WTC11 (cell line): ENCODE measurements at regions not wholly inside any gene's neighbourhood (a gene's known extent, or its start where the extent isn't known, plus 50 kb on each side); places are given as distances from the start of the nearest gene placed in this dataset.

ENCODE experiments used
- ATAC-seq: fragments of 200-7000 bp; cut with Tn5 transposase; 2 replicates; pipeline ENCODE4 v1.10.0; 2021; ENCODE audit warnings: mild to moderate bottlenecking, moderate library complexity
- CTCF ChIA-PET: fragments of 300-600 bp; sonication (Branson Sonifier 250); formaldehyde crosslinking; loops from one replicate; lab custom pipeline; 2021; ENCODE audit warnings: antibody characterized with exemption; lab: Charles Lee
- POLR2A ChIA-PET: fragments of 350-600 bp; sonication (Branson Sonifier 250); formaldehyde crosslinking; loops from one replicate; lab custom pipeline; 2021; ENCODE audit warnings: antibody characterized with exemption; lab: Charles Lee
- DNase-seq: peaks from one replicate; pipeline ENCODE4 v3.0.0; 2021; ENCODE audit warnings: low spot score
- H3K27ac Mint-ChIP-seq: 2 replicates; pipeline ENCODE4 v1.8.0; 2021; ENCODE audit warnings: mixed read lengths
- H3K27me3 Mint-ChIP-seq: 2 replicates; pipeline ENCODE4 v1.8.0; 2021; ENCODE audit warnings: low read depth, mild to moderate bottlenecking, moderate library complexity, mixed read lengths
- H3K36me3 Mint-ChIP-seq: 2 replicates; pipeline ENCODE4 v1.8.0; 2021; ENCODE audit warnings: mixed read lengths
- H3K4me1 Mint-ChIP-seq: 2 replicates; pipeline ENCODE4 v1.8.0; 2022; ENCODE audit warnings: mixed read lengths
- H3K4me3 Mint-ChIP-seq: 2 replicates; pipeline ENCODE4 v1.8.0; 2021; ENCODE audit warnings: mild to moderate bottlenecking, moderate library complexity, mixed read lengths
- H3K9me3 Mint-ChIP-seq: 2 replicates; pipeline ENCODE4 v1.8.0; 2021; ENCODE audit warnings: mixed read lengths
- ATF1 ChIP-seq: sonication (generic); formaldehyde crosslinking; IDR thresholded peaks from 2 replicates; pipeline ENCODE4 v1.8.1; 2023; ENCODE audit warnings: mild to moderate bottlenecking, moderate library complexity, missing genetic modification reagents
- ATF2 ChIP-seq: sonication (generic); formaldehyde crosslinking; IDR thresholded peaks from 2 replicates; pipeline ENCODE4 v1.8.1; 2022; ENCODE audit warnings: low read depth, missing genetic modification reagents, borderline replicate concordance
- ATF6 ChIP-seq: sonication (generic); formaldehyde crosslinking; IDR thresholded peaks from 2 replicates; pipeline ENCODE4 v1.8.1; 2023; ENCODE audit warnings: mild to moderate bottlenecking, missing genetic modification reagents
- CBFB ChIP-seq: sonication (generic); formaldehyde crosslinking; IDR thresholded peaks from 2 replicates; pipeline ENCODE4 v1.8.1; 2022; ENCODE audit warnings: mild to moderate bottlenecking, low read depth, missing genetic modification reagents
- CREB1 ChIP-seq: sonication (generic); formaldehyde crosslinking; IDR thresholded peaks from 2 replicates; pipeline ENCODE4 v1.8.0; 2023; ENCODE audit warnings: mild to moderate bottlenecking, missing genetic modification reagents
- ELF4 ChIP-seq: sonication (generic); formaldehyde crosslinking; IDR thresholded peaks from 2 replicates; pipeline ENCODE4 v1.8.1; 2022; ENCODE audit warnings: low read depth, mild to moderate bottlenecking, moderate library complexity, missing genetic modification reagents
- EMX1 ChIP-seq: fragments of 250-450 bp; sonication (Bioruptor Pico); IDR thresholded peaks from 2 replicates; pipeline ENCODE4 v1.8.0; 2021; ENCODE audit warnings: mild to moderate bottlenecking
- ETV6 ChIP-seq: sonication (generic); formaldehyde crosslinking; IDR thresholded peaks from 2 replicates; pipeline ENCODE4 v1.8.1; 2022; ENCODE audit warnings: mild to moderate bottlenecking, missing genetic modification reagents
- FOXP1 ChIP-seq: sonication (generic); formaldehyde crosslinking; IDR thresholded peaks from 2 replicates; pipeline ENCODE4 v1.8.0; 2022; ENCODE audit warnings: missing genetic modification reagents, mild to moderate bottlenecking, moderate library complexity, borderline replicate concordance
- GTF2I ChIP-seq: fragments of 250-450 bp; sonication (Bioruptor Pico); conservative IDR thresholded peaks from 2 replicates; pipeline ENCODE4 v1.4.0; 2021; ENCODE audit warnings: mild to moderate bottlenecking
- JAZF1 ChIP-seq: fragments of 250-450 bp; sonication (Bioruptor Pico); IDR thresholded peaks from 2 replicates; pipeline ENCODE4 v1.9.0; 2021; ENCODE audit warnings: moderate library complexity, mild to moderate bottlenecking, inconsistent platforms
- NR3C1 ChIP-seq: sonication (generic); formaldehyde crosslinking; conservative IDR thresholded peaks from 2 replicates; pipeline ENCODE4 v1.8.1; 2023; ENCODE audit warnings: low read depth, mild to moderate bottlenecking, missing genetic modification reagents
- PRRX2 ChIP-seq: fragments of 250-450 bp; sonication (Bioruptor Pico); IDR thresholded peaks from 2 replicates; pipeline ENCODE4 v1.8.0; 2021; ENCODE audit warnings: mild to moderate bottlenecking
- RELA ChIP-seq: sonication (generic); formaldehyde crosslinking; IDR thresholded peaks from 2 replicates; pipeline ENCODE4 v1.8.1; 2022; ENCODE audit warnings: missing genetic modification reagents, mild to moderate bottlenecking, borderline replicate concordance
- TCF7 ChIP-seq: sonication (generic); formaldehyde crosslinking; IDR thresholded peaks from 2 replicates; pipeline ENCODE4 v1.8.0; 2022; ENCODE audit warnings: mild to moderate bottlenecking, low read depth, missing genetic modification reagents, moderate library complexity
- TP53 ChIP-seq: sonication (generic); formaldehyde crosslinking; IDR thresholded peaks from 2 replicates; pipeline ENCODE4 v1.8.1; 2023; ENCODE audit warnings: mild to moderate bottlenecking, missing genetic modification reagents
- USF1 ChIP-seq: sonication (generic); formaldehyde crosslinking; IDR thresholded peaks from 2 replicates; pipeline ENCODE4 v1.8.0; 2022; ENCODE audit warnings: mild to moderate bottlenecking, missing genetic modification reagents
- ZNF219 ChIP-seq: sonication (generic); formaldehyde crosslinking; IDR thresholded peaks from 2 replicates; pipeline ENCODE4 v1.8.0; 2023; ENCODE audit warnings: missing genetic modification reagents, mild to moderate bottlenecking, borderline replicate concordance
- ZNF263 ChIP-seq: sonication (generic); formaldehyde crosslinking; IDR thresholded peaks from 2 replicates; pipeline ENCODE4 v1.8.1; 2022; ENCODE audit warnings: low read depth, mild to moderate bottlenecking, moderate library complexity, missing genetic modification reagents
- ZNF416 ChIP-seq: fragments of 250-450 bp; sonication (Bioruptor Pico); IDR thresholded peaks from 2 replicates; pipeline ENCODE4 v1.9.0; 2021; ENCODE audit warnings: mild to moderate bottlenecking, inconsistent platforms
- TF ChIP-seq, protein P1 (sequence below): sonication (generic); formaldehyde crosslinking; IDR thresholded peaks from 2 replicates; pipeline ENCODE4 v1.8.0; 2023; ENCODE audit warnings: missing genetic modification reagents, mild to moderate bottlenecking, borderline replicate concordance
- TF ChIP-seq, protein P2 (sequence below): sonication (generic); formaldehyde crosslinking; IDR thresholded peaks from 2 replicates; pipeline ENCODE4 v1.8.1; 2023; ENCODE audit warnings: mild to moderate bottlenecking, missing genetic modification reagents, moderate library complexity
- TF ChIP-seq, protein P3 (sequence below): sonication (generic); formaldehyde crosslinking; IDR thresholded peaks from 2 replicates; pipeline ENCODE4 v1.8.1; 2022; ENCODE audit warnings: mild to moderate bottlenecking, missing genetic modification reagents, moderate library complexity, borderline replicate concordance

DNA sequence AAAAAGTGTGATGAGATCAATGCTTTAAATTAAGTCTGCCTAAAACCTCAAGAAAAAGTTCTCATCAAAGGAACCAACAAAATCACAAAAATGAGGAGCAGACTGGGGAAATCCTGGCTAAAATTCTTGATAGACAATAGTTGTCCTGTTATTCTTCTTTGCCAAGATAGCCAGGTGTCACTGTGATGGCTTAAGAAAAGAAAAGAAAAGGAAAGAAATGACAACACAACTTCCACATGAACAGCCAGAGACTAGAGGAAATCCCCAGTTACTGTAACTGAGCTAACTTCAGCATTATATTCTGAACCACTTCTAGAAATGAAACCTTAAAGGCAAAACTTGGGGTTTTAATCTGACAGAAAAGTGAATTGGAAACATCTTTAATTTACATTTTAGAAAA, 129.6 kb downstream of the CD24 start (continued):
- no peak for TF ChIP-seq TP53 (CRISPR knock-in tag)
- TF ChIP-seq NR3C1 (CRISPR knock-in tag) = no peak
- TF ChIP-seq TCF7 (CRISPR knock-in tag) = no peak
- no peak for TF ChIP-seq CREB1 (CRISPR knock-in tag)
- TF ChIP-seq FOXP1 (CRISPR knock-in tag) = no peak
- no peak for TF ChIP-seq JAZF1 (CRISPR knock-in tag)
- TF ChIP-seq EMX1 (CRISPR knock-in tag) = no peak
- TF ChIP-seq, protein P1, sequence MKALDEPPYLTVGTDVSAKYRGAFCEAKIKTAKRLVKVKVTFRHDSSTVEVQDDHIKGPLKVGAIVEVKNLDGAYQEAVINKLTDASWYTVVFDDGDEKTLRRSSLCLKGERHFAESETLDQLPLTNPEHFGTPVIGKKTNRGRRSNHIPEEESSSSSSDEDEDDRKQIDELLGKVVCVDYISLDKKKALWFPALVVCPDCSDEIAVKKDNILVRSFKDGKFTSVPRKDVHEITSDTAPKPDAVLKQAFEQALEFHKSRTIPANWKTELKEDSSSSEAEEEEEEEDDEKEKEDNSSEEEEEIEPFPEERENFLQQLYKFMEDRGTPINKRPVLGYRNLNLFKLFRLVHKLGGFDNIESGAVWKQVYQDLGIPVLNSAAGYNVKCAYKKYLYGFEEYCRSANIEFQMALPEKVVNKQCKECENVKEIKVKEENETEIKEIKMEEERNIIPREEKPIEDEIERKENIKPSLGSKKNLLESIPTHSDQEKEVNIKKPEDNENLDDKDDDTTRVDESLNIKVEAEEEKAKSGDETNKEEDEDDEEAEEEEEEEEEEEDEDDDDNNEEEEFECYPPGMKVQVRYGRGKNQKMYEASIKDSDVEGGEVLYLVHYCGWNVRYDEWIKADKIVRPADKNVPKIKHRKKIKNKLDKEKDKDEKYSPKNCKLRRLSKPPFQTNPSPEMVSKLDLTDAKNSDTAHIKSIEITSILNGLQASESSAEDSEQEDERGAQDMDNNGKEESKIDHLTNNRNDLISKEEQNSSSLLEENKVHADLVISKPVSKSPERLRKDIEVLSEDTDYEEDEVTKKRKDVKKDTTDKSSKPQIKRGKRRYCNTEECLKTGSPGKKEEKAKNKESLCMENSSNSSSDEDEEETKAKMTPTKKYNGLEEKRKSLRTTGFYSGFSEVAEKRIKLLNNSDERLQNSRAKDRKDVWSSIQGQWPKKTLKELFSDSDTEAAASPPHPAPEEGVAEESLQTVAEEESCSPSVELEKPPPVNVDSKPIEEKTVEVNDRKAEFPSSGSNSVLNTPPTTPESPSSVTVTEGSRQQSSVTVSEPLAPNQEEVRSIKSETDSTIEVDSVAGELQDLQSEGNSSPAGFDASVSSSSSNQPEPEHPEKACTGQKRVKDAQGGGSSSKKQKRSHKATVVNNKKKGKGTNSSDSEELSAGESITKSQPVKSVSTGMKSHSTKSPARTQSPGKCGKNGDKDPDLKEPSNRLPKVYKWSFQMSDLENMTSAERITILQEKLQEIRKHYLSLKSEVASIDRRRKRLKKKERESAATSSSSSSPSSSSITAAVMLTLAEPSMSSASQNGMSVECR = no peak

GRCh38 chr6:106832766-106833510, 141.6 kb downstream of the CD24 start:
- no peak overlapping the region for H3K4me3 Mint-ChIP-seq
- H3K27me3 Mint-ChIP-seq = no peaks in the 10 kb centered on the region
- 0 out of 2 replicates have a peak, but pooled peaks cover 2% of the 10 kb centered on the region for H3K4me1 Mint-ChIP-seq
- peaks cover 23% of the 10 kb centered on the region for H3K9me3 Mint-ChIP-seq
- no peak for ATAC-seq
- H3K36me3 Mint-ChIP-seq = peaks cover 14% of the 10 kb centered on the region
- no peak overlapping the region for H3K27ac Mint-ChIP-seq
- ChIA-PET POLR2A (no interaction called here), CTCF (no interaction called here)
- TF ChIP-seq ZNF263 (no peak), CREB1 (CRISPR knock-in tag) (no peak), USF1 (CRISPR knock-in tag) (no peak), ETV6 (CRISPR knock-in tag) (no peak), RELA (CRISPR knock-in tag) (no peak)
- TF ChIP-seq, protein P2, sequence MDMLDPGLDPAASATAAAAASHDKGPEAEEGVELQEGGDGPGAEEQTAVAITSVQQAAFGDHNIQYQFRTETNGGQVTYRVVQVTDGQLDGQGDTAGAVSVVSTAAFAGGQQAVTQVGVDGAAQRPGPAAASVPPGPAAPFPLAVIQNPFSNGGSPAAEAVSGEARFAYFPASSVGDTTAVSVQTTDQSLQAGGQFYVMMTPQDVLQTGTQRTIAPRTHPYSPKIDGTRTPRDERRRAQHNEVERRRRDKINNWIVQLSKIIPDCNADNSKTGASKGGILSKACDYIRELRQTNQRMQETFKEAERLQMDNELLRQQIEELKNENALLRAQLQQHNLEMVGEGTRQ (CRISPR knock-in tag) = no peak
- TF ChIP-seq, protein P3, sequence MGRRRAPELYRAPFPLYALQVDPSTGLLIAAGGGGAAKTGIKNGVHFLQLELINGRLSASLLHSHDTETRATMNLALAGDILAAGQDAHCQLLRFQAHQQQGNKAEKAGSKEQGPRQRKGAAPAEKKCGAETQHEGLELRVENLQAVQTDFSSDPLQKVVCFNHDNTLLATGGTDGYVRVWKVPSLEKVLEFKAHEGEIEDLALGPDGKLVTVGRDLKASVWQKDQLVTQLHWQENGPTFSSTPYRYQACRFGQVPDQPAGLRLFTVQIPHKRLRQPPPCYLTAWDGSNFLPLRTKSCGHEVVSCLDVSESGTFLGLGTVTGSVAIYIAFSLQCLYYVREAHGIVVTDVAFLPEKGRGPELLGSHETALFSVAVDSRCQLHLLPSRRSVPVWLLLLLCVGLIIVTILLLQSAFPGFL = no peak
- DNase-seq = no peak

DNA sequence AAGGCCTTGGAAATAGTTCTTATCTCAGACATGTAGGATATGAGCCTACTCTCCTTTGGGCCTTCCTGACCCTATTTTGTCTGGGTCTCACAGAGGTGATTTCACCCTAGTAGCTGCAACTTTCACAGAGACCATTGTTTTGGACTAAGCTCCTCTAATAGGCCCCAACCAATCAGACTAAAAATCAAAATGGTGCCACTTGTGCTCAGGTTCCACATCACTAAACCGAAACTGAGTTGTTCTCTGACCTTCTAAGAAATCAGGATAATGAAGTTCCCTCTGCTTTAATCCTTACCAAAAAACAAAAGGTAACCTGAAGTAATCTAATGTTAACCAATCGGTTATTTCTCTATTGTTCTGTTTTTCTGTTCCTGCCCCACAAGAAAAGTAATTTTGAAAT, 143.6 kb downstream of the CD24 start:
- ATAC-seq = no peak
- Mint-ChIP-seq H3K4me1 (0 out of 2 replicates have a peak, but pooled peaks cover 2% of the 10 kb centered on the region), H3K36me3 (peaks cover 14% of the 10 kb centered on the region), H3K4me3 (no peak overlapping the region), H3K27ac (no peak overlapping the region), H3K27me3 (no peaks in the 10 kb centered on the region), H3K9me3 (peaks cover 28% of the 10 kb centered on the region)
- no peak for DNase-seq
- ChIA-PET CTCF (no interaction called here), POLR2A (no interaction called here)
- TF ChIP-seq ZNF219 (CRISPR knock-in tag) = no peak
- TF ChIP-seq ELF4 = no peak
- TF ChIP-seq ZNF416 = no peak
- TF ChIP-seq GTF2I (CRISPR knock-in tag) = no peak
- no peak for TF ChIP-seq ATF6
- TF ChIP-seq PRRX2 = no peak
- TF ChIP-seq ATF1 (CRISPR knock-in tag) = no peak
- TF ChIP-seq ATF2 (CRISPR knock-in tag) = no peak
- no peak for TF ChIP-seq USF1 (CRISPR knock-in tag)
- no peak for TF ChIP-seq ZNF263
- no peak for TF ChIP-seq CBFB (CRISPR knock-in tag)
